ENCODE measurements at regions not wholly inside any gene's neighbourhood (a gene's known extent, or its start where the extent isn't known, plus 50 kb on each side); places are given as distances from the start of the nearest gene placed in this dataset.

GRCh38 chr1:55588309-55588708 is 373.1 kb upstream of the USP24 start:
- no peak for DNase-seq

- DNase-seq: no peak
Observed at GRCh38 chr1:55586771-55587170, 371.6 kb upstream of the USP24 start.

GRCh38 chr1:55585402-55585792 is 370.2 kb upstream of the USP24 start:
- DNase-seq: no peak

GRCh38 chr1:55584526-55585401 is 369.6 kb upstream of the USP24 start:
- no peak for DNase-seq

- no peak for DNase-seq
Observed at GRCh38 chr1:55582084-55582483, 366.9 kb upstream of the USP24 start.

GRCh38 chr1:55580845-55581332 is 365.7 kb upstream of the USP24 start:
- DNase-seq: no peak

GRCh38 chr1:55579332-55580001 is 364.3 kb upstream of the USP24 start:
- DNase-seq: no peak

- no peak for DNase-seq
Observed at GRCh38 chr1:55578646-55579045, 363.5 kb upstream of the USP24 start.

- no peak for DNase-seq
Observed at GRCh38 chr1:55575571-55576279, 360.6 kb upstream of the USP24 start.

- no peak for DNase-seq
Observed at GRCh38 chr1:55574691-55575225, 359.6 kb upstream of the USP24 start.

- no peak for DNase-seq
Observed at GRCh38 chr1:55572878-55573734, 357.9 kb upstream of the USP24 start.

- DNase-seq: no peak
Observed at GRCh38 chr1:55571767-55572166, 356.6 kb upstream of the USP24 start.

- no peak for DNase-seq
Observed at GRCh38 chr1:55569417-55569816, 354.3 kb upstream of the USP24 start.

- no peak for DNase-seq
Observed at GRCh38 chr1:55568732-55569131, 353.6 kb upstream of the USP24 start.

GRCh38 chr1:55560266-55560665 is 345.1 kb upstream of the USP24 start:
- DNase-seq: no peak

GRCh38 chr1:55559842-55560241 is 344.7 kb upstream of the USP24 start:
- DNase-seq: no peak

GRCh38 chr1:55559161-55559611 is 344.0 kb upstream of the USP24 start:
- DNase-seq: no peak

- no peak for DNase-seq
Observed at GRCh38 chr1:55558515-55558914, 343.4 kb upstream of the USP24 start.

GRCh38 chr1:55555956-55556725 is 341.0 kb upstream of the USP24 start:
- no peak for DNase-seq

- no peak for DNase-seq
Observed at GRCh38 chr1:55554611-55555010, 339.4 kb upstream of the USP24 start.

GRCh38 chr1:55552636-55553035 is 337.5 kb upstream of the USP24 start:
- DNase-seq: no peak
